LNCAP (cell line): ENCODE measurements at regions not wholly inside any gene's neighbourhood (a gene's known extent, or its start where the extent isn't known, plus 50 kb on each side); places are given as distances from the start of the nearest gene placed in this dataset.

Experiments
- TF ChIP-seq, protein P1 (sequence below): fragments of 450-650 bp; IDR thresholded peaks from 2 replicates; pipeline ENCODE4 v1.5.1; 2017; ENCODE audit warnings: mild to moderate bottlenecking

GRCh38 chr22:27300536-27301285 lies 500.8 kb downstream of the MN1 start:
- TF ChIP-seq, protein P1, sequence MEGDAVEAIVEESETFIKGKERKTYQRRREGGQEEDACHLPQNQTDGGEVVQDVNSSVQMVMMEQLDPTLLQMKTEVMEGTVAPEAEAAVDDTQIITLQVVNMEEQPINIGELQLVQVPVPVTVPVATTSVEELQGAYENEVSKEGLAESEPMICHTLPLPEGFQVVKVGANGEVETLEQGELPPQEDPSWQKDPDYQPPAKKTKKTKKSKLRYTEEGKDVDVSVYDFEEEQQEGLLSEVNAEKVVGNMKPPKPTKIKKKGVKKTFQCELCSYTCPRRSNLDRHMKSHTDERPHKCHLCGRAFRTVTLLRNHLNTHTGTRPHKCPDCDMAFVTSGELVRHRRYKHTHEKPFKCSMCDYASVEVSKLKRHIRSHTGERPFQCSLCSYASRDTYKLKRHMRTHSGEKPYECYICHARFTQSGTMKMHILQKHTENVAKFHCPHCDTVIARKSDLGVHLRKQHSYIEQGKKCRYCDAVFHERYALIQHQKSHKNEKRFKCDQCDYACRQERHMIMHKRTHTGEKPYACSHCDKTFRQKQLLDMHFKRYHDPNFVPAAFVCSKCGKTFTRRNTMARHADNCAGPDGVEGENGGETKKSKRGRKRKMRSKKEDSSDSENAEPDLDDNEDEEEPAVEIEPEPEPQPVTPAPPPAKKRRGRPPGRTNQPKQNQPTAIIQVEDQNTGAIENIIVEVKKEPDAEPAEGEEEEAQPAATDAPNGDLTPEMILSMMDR: no peak

DNA sequence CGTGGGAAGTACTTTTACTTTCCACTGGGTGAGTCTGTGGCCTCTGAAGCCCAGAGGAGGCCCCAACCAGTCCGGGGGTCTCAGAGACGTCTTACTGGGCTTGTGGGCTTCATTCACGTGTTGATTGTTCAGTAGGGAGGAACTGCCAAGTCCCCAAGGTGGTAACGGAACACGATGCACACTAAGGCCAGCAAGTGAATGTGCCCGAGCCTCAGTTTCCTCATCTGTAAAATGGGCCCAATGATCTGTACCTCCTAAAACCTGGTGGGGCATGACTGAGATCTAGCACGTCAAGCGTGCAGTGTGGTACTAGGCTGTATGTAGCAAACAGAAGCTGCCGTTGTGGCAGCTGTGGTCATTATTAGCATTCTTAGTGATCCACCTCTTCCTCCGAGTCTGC lies 499.1 kb downstream of the MN1 start:
- TF ChIP-seq, protein P1: no peak

- TF ChIP-seq, protein P1: no peak
Measured at GRCh38 chr22:27303718-27304117, 497.8 kb downstream of the MN1 start.

GRCh38 chr22:27306771-27307170 lies 494.8 kb downstream of the MN1 start:
- TF ChIP-seq, protein P1: no peak

DNA sequence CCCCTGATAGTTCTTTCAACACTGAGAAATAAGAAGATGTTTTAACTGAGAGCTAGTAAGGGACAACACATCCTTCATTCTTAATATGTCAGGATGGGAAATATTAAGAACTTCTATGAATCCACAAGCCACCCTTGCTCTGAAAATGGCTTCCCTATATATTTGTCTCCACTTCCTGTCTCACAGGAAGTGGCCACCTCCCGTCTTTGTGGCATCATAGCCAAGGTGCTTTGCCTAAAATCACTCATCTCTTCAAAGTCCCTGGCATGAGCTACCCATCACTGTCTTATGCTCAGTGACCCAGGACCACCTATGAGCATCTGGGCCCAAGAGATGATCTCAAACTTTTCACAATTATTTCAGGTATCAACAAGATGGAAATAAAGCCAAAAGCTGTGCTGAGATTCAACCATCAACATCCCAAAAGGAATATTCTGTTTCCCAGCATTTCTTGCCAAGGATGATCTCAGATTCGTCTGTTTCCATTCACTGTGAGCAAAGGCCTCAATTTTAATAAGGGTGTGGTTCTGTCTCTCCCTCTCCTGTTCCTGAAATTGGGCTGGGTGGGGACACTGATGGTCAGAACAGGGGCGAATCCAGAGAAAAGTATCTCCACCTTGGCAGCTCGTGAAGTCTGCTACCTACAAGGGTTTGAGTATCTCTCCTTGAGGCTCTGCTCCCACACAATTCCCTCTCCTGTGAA lies 493.9 kb downstream of the MN1 start:
- TF ChIP-seq, protein P1: no peak

DNA sequence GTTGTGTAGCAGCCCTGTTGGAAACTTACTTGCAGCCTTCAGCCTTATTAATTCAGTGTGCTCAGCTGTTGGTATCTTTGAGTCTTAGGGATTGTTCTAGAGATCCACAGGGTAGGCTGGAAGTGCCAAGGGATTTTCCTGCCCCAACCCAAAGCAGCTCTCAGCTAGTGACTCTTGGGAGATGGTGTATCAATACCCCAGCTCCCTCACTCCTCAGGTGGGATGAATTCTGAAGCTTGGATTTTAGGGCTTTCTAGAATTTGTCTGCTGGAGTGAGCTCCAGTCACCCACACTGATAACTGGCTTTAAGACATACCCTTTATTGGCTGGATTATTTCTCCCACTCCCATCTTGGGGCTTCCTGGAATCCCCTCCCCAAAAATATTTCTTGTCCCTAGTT lies 493.0 kb downstream of the MN1 start:
- TF ChIP-seq, protein P1: no peak

GRCh38 chr22:27309697-27310096 lies 491.9 kb downstream of the MN1 start:
- TF ChIP-seq, protein P1: no peak
